ENCODE measurements at regions not wholly inside any gene's neighbourhood (a gene's known extent, or its start where the extent isn't known, plus 50 kb on each side); places are given as distances from the start of the nearest gene placed in this dataset.

DNA sequence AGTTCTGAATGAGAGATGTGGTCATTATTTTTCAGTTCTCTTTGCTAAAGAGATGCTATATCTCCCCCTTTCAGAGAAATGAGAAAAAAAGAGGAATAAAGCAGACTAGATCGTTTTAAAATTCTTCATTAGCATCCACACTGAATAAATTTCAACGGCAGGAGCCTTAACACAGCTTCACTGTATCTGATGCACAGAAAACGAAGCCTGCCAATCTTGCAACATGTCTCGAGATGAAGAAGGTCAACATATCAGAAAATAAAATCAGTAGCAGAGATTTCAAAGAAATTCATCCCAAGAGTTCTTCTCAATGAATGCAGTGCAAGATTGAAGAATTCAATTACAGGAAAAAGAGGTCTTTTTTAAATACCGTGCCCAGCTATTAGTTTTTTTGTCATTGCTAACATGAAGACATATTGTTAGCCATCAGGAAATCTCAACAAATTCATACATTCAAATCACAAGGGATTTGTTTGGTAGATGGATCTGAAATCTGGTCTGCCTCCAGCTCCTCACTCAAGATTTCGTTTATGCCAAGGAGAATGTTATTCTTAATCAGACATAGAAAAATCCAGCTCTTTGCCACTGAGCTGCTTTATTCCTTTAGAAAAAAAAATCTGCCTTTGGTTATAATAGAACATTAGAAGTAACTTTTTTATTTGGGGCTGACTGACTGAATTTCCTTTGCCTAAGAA lies 76.4 kb upstream of the DAB1 start:
- no peak for DNase-seq (ENCODE audit: low read depth)
- TF ChIP-seq, protein P1, sequence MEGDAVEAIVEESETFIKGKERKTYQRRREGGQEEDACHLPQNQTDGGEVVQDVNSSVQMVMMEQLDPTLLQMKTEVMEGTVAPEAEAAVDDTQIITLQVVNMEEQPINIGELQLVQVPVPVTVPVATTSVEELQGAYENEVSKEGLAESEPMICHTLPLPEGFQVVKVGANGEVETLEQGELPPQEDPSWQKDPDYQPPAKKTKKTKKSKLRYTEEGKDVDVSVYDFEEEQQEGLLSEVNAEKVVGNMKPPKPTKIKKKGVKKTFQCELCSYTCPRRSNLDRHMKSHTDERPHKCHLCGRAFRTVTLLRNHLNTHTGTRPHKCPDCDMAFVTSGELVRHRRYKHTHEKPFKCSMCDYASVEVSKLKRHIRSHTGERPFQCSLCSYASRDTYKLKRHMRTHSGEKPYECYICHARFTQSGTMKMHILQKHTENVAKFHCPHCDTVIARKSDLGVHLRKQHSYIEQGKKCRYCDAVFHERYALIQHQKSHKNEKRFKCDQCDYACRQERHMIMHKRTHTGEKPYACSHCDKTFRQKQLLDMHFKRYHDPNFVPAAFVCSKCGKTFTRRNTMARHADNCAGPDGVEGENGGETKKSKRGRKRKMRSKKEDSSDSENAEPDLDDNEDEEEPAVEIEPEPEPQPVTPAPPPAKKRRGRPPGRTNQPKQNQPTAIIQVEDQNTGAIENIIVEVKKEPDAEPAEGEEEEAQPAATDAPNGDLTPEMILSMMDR (conservative IDR thresholded peaks at IDR 0.05; ENCODE audit: low read depth, low read length), result no peak
- no peak overlapping the region for H3K4me3 ChIP-seq (ENCODE audit: low read length)

DNA sequence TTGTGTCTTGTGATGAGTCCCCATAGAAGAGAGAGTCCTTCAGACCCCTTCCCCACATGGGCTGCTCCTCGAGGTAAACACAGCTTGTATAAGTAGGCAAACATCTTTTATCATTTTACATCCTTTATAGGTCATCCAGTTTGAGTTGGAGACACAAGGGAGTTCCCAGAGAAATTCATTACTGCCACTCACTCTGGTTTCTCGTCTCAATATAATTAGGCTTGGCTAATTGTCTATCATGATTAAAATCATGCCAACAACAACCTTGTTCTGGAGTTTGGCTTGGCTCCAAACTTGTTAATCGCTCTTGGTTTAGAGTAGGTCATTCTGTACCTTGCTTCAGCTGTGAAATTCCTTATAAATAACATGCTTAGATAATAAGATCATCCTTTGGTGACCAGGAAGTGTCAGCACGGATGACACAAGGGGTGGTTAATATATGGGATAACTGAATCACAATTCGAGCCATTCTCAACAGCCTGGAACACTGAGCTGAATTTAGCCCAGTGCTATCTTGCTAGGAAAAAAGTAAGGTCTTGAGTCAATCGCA lies 70.7 kb upstream of the DAB1 start:
- DNase-seq (ENCODE audit: low read depth), result peak; percentile 46
- no peak overlapping the region for H3K4me3 ChIP-seq (ENCODE audit: low read length)
- TF ChIP-seq, protein P1 (conservative IDR thresholded peaks at IDR 0.05; ENCODE audit: low read depth, low read length), result no peak

DNA sequence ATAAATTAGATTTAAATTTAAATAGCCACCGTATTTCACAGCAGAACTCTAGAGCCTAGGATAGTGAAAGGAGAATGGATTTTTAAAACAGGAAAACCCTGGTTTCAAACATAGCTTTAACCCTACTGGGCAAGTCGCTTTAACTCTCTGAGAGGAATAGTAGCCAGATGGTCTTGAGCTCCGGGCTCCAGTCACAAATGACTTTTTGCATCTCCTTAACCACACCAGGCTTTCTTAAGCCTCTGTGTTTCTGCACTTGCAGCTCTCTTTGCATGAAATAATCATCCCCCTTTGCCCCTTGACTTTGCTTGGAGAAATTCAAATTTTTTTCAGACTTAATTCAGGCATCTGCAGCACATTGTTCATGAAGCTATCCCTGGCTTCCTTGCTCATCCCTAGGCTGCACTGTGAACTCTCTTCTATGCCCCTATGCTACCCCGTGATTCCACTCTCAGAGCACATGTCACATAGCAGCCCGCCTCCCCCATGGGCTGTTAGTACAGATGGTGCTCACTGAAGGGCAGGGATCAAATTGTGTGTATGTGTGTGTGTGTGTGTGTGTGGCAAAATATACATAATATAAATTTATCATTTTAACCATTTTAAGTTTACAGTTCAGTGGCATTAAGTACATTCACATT lies 68.8 kb upstream of the DAB1 start:
- H3K4me3 ChIP-seq (ENCODE audit: low read length), result no peak overlapping the region

DNA sequence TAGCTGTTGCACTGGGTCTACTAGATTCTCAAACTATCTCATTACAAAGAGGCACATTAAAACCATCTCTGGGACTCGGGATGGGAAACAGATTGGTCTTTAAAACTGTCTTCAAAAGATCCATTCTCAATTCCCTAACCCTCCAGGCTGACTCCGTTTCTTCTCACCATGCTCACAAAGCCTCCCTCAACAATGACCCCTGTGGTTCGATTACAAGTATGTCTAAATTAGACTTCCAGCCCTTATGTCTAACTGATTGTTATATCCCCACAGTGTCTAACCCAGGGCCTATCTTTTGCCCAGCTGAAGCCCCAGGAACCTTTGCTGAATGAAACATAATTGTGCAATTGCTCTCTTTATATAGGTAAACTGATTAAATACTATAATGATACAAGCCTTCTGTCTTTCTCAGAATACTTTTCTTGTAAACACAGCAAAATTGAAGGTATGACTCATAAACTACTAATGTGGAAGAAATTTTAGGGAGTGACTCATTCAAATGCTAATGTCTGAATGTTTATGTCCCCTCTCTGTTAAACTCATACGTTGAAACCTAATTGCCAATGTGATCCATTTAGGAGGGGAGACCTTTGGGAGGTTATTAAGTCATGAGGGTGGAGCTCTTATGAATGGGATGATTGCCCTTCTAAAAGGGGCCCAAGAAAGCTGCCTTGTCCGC lies 65.6 kb upstream of the DAB1 start:
- DNase-seq (ENCODE audit: low read depth), result peak; percentile 75
- TF ChIP-seq, protein P1 (conservative IDR thresholded peaks at IDR 0.05; ENCODE audit: low read depth, low read length), result no peak

More for the DNA sequence above, 68.8 kb upstream of the DAB1 start:
- TF ChIP-seq, protein P1 (conservative IDR thresholded peaks at IDR 0.05; ENCODE audit: low read depth, low read length), result no peak
- DNase-seq (ENCODE audit: low read depth), result no peak

DNA sequence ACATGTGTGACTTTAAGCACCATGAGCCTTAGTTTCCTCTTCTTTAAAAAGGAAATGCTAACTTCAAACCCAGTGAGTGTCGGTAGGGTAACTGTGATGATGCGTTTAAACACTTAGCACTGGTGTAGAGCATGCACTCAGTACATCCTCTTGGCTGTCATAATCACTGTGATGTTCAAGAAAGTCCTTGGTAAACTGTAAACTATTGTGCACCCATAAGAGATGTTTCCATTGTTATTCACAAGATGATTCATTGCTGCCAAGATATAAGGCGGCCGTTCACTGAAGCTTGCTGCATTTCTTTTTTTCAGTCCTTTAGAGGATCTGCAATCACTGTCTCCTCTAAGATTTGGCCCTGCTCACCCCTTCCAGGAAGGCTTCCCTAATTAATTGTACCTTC lies 61.8 kb upstream of the DAB1 start:
- no peak overlapping the region for H3K4me3 ChIP-seq (ENCODE audit: low read length)
- no peak for DNase-seq (ENCODE audit: low read depth)
- TF ChIP-seq, protein P1 (conservative IDR thresholded peaks at IDR 0.05; ENCODE audit: low read depth, low read length), result no peak

More for the DNA sequence above, 65.6 kb upstream of the DAB1 start:
- H3K4me3 ChIP-seq (ENCODE audit: low read length), result no peak overlapping the region

DNA sequence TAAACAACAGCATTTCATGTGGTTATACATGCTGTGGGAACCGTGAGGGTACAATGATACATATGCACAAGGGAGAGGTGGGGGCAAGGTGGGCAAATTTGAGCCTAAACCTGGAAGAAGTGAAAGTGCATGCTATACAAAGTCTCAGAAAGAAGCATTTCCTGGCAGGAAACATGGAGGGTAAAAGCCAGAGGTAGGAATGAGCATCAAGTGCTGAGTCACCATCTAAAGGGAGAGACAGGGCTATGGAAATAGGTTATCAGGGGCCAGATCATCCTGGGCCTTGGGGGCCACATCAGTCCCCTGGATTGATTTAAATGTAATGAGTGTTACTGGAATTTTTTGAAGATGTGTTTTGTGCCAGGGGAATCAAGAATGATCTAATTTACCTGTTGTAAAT lies 60.1 kb upstream of the DAB1 start:
- TF ChIP-seq, protein P1 (conservative IDR thresholded peaks at IDR 0.05; ENCODE audit: low read depth, low read length), result no peak
- DNase-seq (ENCODE audit: low read depth), result no peak
- no peak overlapping the region for H3K4me3 ChIP-seq (ENCODE audit: low read length)

Data from retinal pigment epithelial cell (primary cell).